CD14-positive monocyte (primary cell): ENCODE measurements at regions not wholly inside any gene's neighbourhood (a gene's known extent, or its start where the extent isn't known, plus 50 kb on each side); places are given as distances from the start of the nearest gene placed in this dataset.

Experiments used
- DNase-seq, 3 donors: peaks; one replicate each; pipeline ENCODE4 v3.0.0-alpha.2; 2011 to 2022
- H2AFZ ChIP-seq: 2 replicates; pipeline ENCODE4 v1.6.0; 2012; ENCODE audit warnings: mild to moderate bottlenecking, low read depth, low read length, inconsistent platforms; ENCODE audit not compliant: insufficient read depth, poor library complexity, severe bottlenecking
- H3K27ac ChIP-seq, 2 donors: 1 replicate in 1 of 2; 2 replicates in 1 of 2; pipeline ENCODE4 v1.5.1; 2012 to 2013; ENCODE audit warnings: low read length in 2 of 2, control low read depth in 1 of 2, inconsistent platforms in 1 of 2, low read depth in 1 of 2, mild to moderate bottlenecking in 1 of 2
- H3K27me3 ChIP-seq, 2 donors: one replicate each; pipeline versions ENCODE4 v1.6.0 to v1.6.1; 2011 to 2013; ENCODE audit warnings: low read length in 2 of 2; ENCODE audit not compliant: control insufficient read depth in 2 of 2, insufficient read depth in 2 of 2
- H3K36me3 ChIP-seq, 2 donors: replicated peaks in 1 of 2; 1 replicate in 1 of 2; 2 replicates in 1 of 2; pipeline versions ENCODE4 v1.5.1 to v1.6.1; 2012 to 2013; ENCODE audit warnings: low read length in 2 of 2, control low read depth in 1 of 2, inconsistent platforms in 1 of 2, mild to moderate bottlenecking in 1 of 2; ENCODE audit not compliant: insufficient read depth in 2 of 2, control insufficient read depth in 1 of 2
- H3K4me1 ChIP-seq, 2 donors: 1 replicate in 1 of 2; 2 replicates in 1 of 2; pipeline versions ENCODE4 v1.5.1 to v1.6.1; 2012 to 2013; ENCODE audit warnings: low read length in 2 of 2, control low read depth in 1 of 2, inconsistent platforms in 1 of 2, mild to moderate bottlenecking in 1 of 2, moderate library complexity in 1 of 2; ENCODE audit not compliant: insufficient read depth in 2 of 2, control insufficient read depth in 1 of 2
- H3K4me2 ChIP-seq: replicated peaks from 2 replicates; pipeline ENCODE3; 2012; ENCODE audit warnings: low read length, moderate library complexity, mild to moderate bottlenecking; ENCODE audit not compliant: poor library complexity, severe bottlenecking; ENCODE audit errors: extremely low read depth
- H3K4me3 ChIP-seq, 3 experiments: fragments of 200-600 bp in 1 of 3; sonication (generic) in 1 of 3; replicated peaks in 1 of 3; 1 replicate in 2 of 3; 2 replicates in 1 of 3; pipeline ENCODE4 v1.5.1; 2011 to 2013; ENCODE audit warnings: low read length in 3 of 3, mild to moderate bottlenecking in 3 of 3, control low read depth in 2 of 3, low read depth in 2 of 3, inconsistent platforms in 1 of 3, moderate library complexity in 1 of 3
- H3K79me2 ChIP-seq: 2 replicates; pipeline ENCODE4 v1.6.0; 2012; ENCODE audit warnings: mild to moderate bottlenecking, control low read depth, inconsistent platforms, low read length, moderate library complexity; ENCODE audit not compliant: insufficient read depth
- H3K9ac ChIP-seq: 2 replicates; pipeline ENCODE4 v1.6.0; 2017; ENCODE audit warnings: low read length, mild to moderate bottlenecking; ENCODE audit not compliant: insufficient read depth, poor library complexity, severe bottlenecking
- H3K9me3 ChIP-seq, 2 donors: replicated peaks in 1 of 2; 1 replicate in 1 of 2; 2 replicates in 1 of 2; pipeline versions ENCODE4 v1.5.1 to v1.6.1; 2012 to 2013; ENCODE audit warnings: low read length in 2 of 2, control low read depth in 1 of 2; ENCODE audit not compliant: control insufficient read depth in 1 of 2, insufficient read depth in 1 of 2
- H4K20me1 ChIP-seq: 2 replicates; pipeline ENCODE4 v1.6.0; 2012; ENCODE audit warnings: mild to moderate bottlenecking, low read length, control low read depth, moderate library complexity; ENCODE audit not compliant: insufficient read depth
- H3K27ac Mint-ChIP-seq, 7 donors: one replicate each; pipeline ENCODE4 v1.8.0; 2020; ENCODE audit warnings: mild to moderate bottlenecking in 7 of 7, mixed read lengths in 7 of 7, moderate library complexity in 6 of 7, inconsistent platforms in 2 of 7
- H3K27me3 Mint-ChIP-seq, 3 donors: one replicate each; pipeline ENCODE4 v1.8.0; 2021 to 2022; ENCODE audit warnings: low read depth in 3 of 3, mild to moderate bottlenecking in 3 of 3, mixed read lengths in 3 of 3, moderate library complexity in 3 of 3, inconsistent platforms in 1 of 3
- H3K36me3 Mint-ChIP-seq, 2 donors: one replicate each; pipeline ENCODE4 v1.8.0; 2020; ENCODE audit warnings: mixed read lengths in 2 of 2, inconsistent platforms in 1 of 2, mild to moderate bottlenecking in 1 of 2
- H3K4me1 Mint-ChIP-seq: one replicate; pipeline ENCODE4 v1.8.0; 2020; ENCODE audit warnings: mild to moderate bottlenecking, mixed read lengths
- H3K4me3 Mint-ChIP-seq, 2 donors: one replicate each; pipeline ENCODE4 v1.8.0; 2020; ENCODE audit warnings: mild to moderate bottlenecking in 2 of 2, mixed read lengths in 2 of 2, moderate library complexity in 1 of 2
- H3K9me3 Mint-ChIP-seq, 7 donors: one replicate each; pipeline ENCODE4 v1.8.0; 2020 to 2022; ENCODE audit warnings: mixed read lengths in 7 of 7, mild to moderate bottlenecking in 6 of 7, moderate library complexity in 6 of 7, inconsistent platforms in 2 of 7
- WGBS: methylation state at CpG from one replicate; pipeline ENCODE4 v1.1.5; 2013; ENCODE audit warnings: missing lambda C conversion rate; ENCODE audit not compliant: insufficient coverage; 5-methylcytosine and 5-hydroxymethylcytosine counted together
- intact Hi-C, 2 donors: fragments of 100-400 bp; cut with micrococcal nuclease; formaldehyde crosslinking; loops; one replicate each; pipeline versions ENCODE4 v1.15.0 to v1.15.1; 2023
- TF ChIP-seq, protein P1 (sequence below): fragments of 200-600 bp; IDR thresholded peaks from one replicate; pipeline ENCODE4 v1.8.0; 2022; ENCODE audit warnings: antibody characterized with exemption, mild to moderate bottlenecking

DNA sequence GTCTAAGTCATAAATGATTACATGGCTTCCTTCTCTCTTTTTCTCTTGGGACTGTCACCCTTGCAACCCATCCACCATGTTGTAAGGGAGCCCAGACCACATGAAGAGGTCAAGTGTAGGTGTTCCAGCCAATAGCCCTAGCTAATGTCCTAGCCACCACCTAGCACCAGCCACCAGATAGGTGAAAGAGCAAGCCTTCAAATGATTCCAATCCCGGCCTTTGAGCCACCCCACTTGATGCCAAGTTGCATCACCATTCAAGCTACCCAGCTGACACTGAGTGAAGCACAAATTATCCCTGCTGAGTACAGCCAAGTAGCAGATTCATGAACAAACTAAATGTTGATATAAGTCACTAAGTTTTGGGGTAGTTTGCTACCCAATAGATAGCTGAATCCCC, 274.3 kb downstream of the BCOR start:
- no peak overlapping the region for H3K4me2 ChIP-seq
- peaks cover 9% of the 10 kb centered on the region for H3K4me1 Mint-ChIP-seq
- H3K27ac ChIP-seq: no peak overlapping the region
- H3K4me1 ChIP-seq: peaks cover 3 to 6% of the 10 kb centered on the region in 2 donors
- H3K36me3 Mint-ChIP-seq: no peaks in the 10 kb centered on the region
- no peak overlapping the region for H3K4me3 Mint-ChIP-seq
- no peak overlapping the region for H3K4me3 ChIP-seq
- H3K27ac Mint-ChIP-seq: no peak overlapping the region
- DNase-seq: no peak
- H3K27me3 Mint-ChIP-seq: peaks cover 15 to 55% (median 39%) of the 10 kb centered on the region in 3 donors
- H3K27me3 ChIP-seq: peaks cover 25 to 29% of the 10 kb centered on the region in 2 donors
- H4K20me1 ChIP-seq: no peaks in the 10 kb centered on the region
- H3K36me3 ChIP-seq: no peaks in the 10 kb centered on the region
- WGBS: no CpG with 5 or more reads among the region's 1 CpG
- H3K9me3 Mint-ChIP-seq: peaks cover 0 to 27% (median 10%) of the 10 kb centered on the region in 7 donors
- TF ChIP-seq, protein P1, sequence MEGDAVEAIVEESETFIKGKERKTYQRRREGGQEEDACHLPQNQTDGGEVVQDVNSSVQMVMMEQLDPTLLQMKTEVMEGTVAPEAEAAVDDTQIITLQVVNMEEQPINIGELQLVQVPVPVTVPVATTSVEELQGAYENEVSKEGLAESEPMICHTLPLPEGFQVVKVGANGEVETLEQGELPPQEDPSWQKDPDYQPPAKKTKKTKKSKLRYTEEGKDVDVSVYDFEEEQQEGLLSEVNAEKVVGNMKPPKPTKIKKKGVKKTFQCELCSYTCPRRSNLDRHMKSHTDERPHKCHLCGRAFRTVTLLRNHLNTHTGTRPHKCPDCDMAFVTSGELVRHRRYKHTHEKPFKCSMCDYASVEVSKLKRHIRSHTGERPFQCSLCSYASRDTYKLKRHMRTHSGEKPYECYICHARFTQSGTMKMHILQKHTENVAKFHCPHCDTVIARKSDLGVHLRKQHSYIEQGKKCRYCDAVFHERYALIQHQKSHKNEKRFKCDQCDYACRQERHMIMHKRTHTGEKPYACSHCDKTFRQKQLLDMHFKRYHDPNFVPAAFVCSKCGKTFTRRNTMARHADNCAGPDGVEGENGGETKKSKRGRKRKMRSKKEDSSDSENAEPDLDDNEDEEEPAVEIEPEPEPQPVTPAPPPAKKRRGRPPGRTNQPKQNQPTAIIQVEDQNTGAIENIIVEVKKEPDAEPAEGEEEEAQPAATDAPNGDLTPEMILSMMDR: no peak
- H2AFZ ChIP-seq: no peak overlapping the region
- no peak overlapping the region for H3K9ac ChIP-seq
- H3K79me2 ChIP-seq: no peaks in the 10 kb centered on the region
- H3K9me3 ChIP-seq: peaks cover 0 to 8% of the 10 kb centered on the region in 2 donors
- intact Hi-C loops: loop anchor here in 1 of 2 donors (10.0 kb wide), 1 partner anchor 89 kb away; no protein-coding TSS in a partner anchor

DNA sequence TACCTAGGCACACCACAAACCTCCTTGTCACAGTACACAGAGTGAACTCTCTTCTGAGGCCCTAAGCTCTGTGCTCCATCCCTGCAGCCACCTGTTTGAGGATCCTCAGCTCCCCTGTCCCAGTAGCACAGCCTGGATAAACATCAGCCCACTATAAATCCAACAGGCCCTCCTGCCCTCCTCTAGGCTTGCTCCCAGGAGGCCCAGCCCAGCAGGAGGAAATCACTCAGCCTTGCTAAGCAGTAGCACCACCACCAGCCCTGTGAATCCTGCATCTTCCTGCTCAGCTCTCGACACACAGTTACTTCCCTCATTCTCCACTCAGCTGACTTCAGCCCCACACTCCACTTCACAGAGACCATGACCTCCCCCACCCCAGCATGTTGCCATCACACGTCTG, 273.9 kb downstream of the BCOR start:
- intact Hi-C loops: loop anchor here in 1 of 2 donors (10.0 kb wide), 1 partner anchor 89 kb away; no protein-coding TSS in a partner anchor
- H3K9ac ChIP-seq: no peak overlapping the region
- no peaks in the 10 kb centered on the region for H4K20me1 ChIP-seq
- DNase-seq: no peak
- no peaks in the 10 kb centered on the region for H3K36me3 ChIP-seq
- H2AFZ ChIP-seq: no peak overlapping the region
- H3K4me3 ChIP-seq: no peak overlapping the region
- Mint-ChIP-seq H3K4me1 (peaks cover 9% of the 10 kb centered on the region), H3K27me3 (peaks cover 15 to 51% (median 36%) of the 10 kb centered on the region in 3 donors), H3K27ac (peak overlapping the region in 1 of 7 donors; percentile 57), H3K4me3 (no peak overlapping the region), H3K9me3 (peaks cover 0 to 27% (median 10%) of the 10 kb centered on the region in 7 donors), H3K36me3 (no peaks in the 10 kb centered on the region)
- H3K4me2 ChIP-seq: no peak overlapping the region
- 0% methylated on average over 2 of the region's 2 CpGs for WGBS
- H3K4me1 ChIP-seq: peaks cover 3 to 6% of the 10 kb centered on the region in 2 donors
- H3K9me3 ChIP-seq: peaks cover 0 to 8% of the 10 kb centered on the region in 2 donors
- no peaks in the 10 kb centered on the region for H3K79me2 ChIP-seq
- H3K27me3 ChIP-seq: peaks cover 25 to 28% of the 10 kb centered on the region in 2 donors
- H3K27ac ChIP-seq: no peak overlapping the region
- TF ChIP-seq, protein P1: no peak
